ENCODE measurements at regions not wholly inside any gene's neighbourhood (a gene's known extent, or its start where the extent isn't known, plus 50 kb on each side); places are given as distances from the start of the nearest gene placed in this dataset.

DNA sequence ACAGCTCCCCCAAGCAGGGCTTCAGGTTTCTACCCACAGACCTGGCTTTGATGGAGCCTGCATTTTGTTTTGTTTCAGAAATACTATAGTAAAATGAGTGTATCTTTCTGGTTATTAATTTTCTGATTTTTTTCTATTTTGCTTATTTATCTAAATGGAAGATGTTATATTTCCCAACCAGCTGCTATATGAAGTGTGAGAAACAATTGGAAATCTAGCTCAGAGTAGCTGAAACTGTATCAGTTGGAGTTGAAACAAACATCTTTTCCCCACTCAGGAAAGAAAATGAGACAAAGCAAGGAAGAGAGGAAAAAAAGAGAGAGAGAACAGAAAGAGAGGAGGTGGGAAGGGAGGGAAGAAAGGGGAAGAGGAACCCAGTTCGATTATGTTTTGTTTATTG, 358.5 kb upstream of the ZNF507 start:
- Histone ChIP-seq H3K4me1 (no peaks in the 10 kb centered on the region), H3K27me3 (no peaks in the 10 kb centered on the region), H3K36me3 (no peaks in the 10 kb centered on the region), H3K9me3 (peaks cover 0 to 8% (median 1%) of the 10 kb centered on the region in 4 donors), H3K4me3 (no peak overlapping the region), H3K27ac (replicated peaks in 1 of 4) (no peak overlapping the region)
- no peak for TF ChIP-seq POLR2A (IDR thresholded peaks at IDR 0.05; ENCODE audit: low read depth)
- TF ChIP-seq, protein P1, sequence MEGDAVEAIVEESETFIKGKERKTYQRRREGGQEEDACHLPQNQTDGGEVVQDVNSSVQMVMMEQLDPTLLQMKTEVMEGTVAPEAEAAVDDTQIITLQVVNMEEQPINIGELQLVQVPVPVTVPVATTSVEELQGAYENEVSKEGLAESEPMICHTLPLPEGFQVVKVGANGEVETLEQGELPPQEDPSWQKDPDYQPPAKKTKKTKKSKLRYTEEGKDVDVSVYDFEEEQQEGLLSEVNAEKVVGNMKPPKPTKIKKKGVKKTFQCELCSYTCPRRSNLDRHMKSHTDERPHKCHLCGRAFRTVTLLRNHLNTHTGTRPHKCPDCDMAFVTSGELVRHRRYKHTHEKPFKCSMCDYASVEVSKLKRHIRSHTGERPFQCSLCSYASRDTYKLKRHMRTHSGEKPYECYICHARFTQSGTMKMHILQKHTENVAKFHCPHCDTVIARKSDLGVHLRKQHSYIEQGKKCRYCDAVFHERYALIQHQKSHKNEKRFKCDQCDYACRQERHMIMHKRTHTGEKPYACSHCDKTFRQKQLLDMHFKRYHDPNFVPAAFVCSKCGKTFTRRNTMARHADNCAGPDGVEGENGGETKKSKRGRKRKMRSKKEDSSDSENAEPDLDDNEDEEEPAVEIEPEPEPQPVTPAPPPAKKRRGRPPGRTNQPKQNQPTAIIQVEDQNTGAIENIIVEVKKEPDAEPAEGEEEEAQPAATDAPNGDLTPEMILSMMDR (IDR thresholded peaks at IDR 0.05): no peak
- TF ChIP-seq EP300 (IDR thresholded peaks at IDR 0.05): no peak
- no peak for TF ChIP-seq POLR2AphosphoS5 (IDR thresholded peaks at IDR 0.05)
- WGBS: 43% methylated on average over 1 of the region's 1 CpG
- no peak for DNase-seq (ENCODE audit: extremely low spot score)
- intact Hi-C loops (cut with DNase I): no loop called here

DNA sequence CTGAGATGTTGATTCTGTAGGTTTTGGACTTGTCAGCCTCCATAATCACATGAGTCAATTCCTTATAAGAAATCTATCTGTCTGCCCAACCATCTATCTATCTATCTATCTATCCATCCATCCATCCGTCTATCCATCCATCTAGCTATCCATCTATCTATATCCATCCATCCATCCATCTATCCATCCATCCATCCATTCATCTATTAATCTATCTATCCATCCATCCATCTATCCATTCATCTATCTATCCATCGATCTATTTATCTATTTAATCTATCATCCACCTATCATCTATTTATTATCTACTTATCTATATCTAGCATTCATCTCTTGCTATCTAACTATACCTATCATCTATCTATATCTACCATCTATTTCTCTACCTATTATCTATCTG, 357.2 kb upstream of the ZNF507 start:
- TF ChIP-seq POLR2AphosphoS5 (IDR thresholded peaks at IDR 0.05): no peak
- no peak for TF ChIP-seq EP300 (IDR thresholded peaks at IDR 0.05)
- TF ChIP-seq POLR2A (IDR thresholded peaks at IDR 0.05; ENCODE audit: low read depth): no peak
- TF ChIP-seq, protein P1 (IDR thresholded peaks at IDR 0.05): no peak
- Histone ChIP-seq H3K9me3 (peaks cover 0 to 8% (median 1%) of the 10 kb centered on the region in 4 donors), H3K27ac (replicated peaks in 1 of 4) (no peak overlapping the region), H3K4me3 (no peak overlapping the region), H3K27me3 (no peaks in the 10 kb centered on the region), H3K4me1 (no peaks in the 10 kb centered on the region), H3K36me3 (no peaks in the 10 kb centered on the region)
- no peak for DNase-seq (ENCODE audit: extremely low spot score)
- 92% methylated on average over 2 of the region's 2 CpGs for WGBS
- intact Hi-C loops (cut with DNase I): no loop called here

DNA sequence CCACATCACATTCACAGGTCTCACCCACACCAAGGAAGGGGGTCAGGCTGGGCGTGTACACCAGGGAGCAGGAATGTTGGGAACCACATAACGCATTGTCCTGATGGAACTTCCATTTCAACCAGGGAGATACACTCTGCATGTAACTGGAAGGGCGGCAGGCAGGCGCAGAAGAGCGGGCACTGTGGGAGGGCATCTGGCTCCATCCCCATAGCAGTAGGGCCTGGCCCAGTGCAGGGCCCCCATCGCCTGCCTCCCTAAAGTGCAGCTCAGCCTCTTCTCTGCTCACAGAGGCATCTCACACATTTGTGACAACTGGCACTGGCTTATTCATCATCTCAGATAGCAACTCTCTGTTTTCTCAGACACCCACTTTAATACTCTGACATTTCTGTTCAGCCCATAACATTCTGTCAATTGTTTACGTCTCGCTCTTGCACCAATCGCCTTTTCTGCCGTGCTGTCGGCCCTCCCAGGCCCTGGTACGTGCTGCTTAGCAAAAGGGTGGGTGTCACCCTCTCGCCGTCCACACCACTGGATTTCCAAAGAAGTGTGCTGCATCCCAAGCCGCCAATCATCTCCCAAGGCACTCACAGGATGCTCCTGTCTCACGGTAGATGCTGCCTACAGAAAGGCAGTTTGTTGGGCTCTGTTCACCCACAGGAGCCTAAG, 353.3 kb upstream of the ZNF507 start:
- no peak overlapping the region for H3K27ac ChIP-seq (replicated peaks in 1 of 4)
- H3K9me3 ChIP-seq: no peaks in the 10 kb centered on the region
- no peaks in the 10 kb centered on the region for H3K27me3 ChIP-seq
- intact Hi-C loops (cut with DNase I): no loop called here
- WGBS: 88% methylated on average over 16 of the region's 16 CpGs
- no peaks in the 10 kb centered on the region for H3K36me3 ChIP-seq
- no peaks in the 10 kb centered on the region for H3K4me1 ChIP-seq
- TF ChIP-seq EP300 (IDR thresholded peaks at IDR 0.05) (no peak), POLR2AphosphoS5 (IDR thresholded peaks at IDR 0.05) (no peak), POLR2A (IDR thresholded peaks at IDR 0.05; ENCODE audit: low read depth) (no peak)
- TF ChIP-seq, protein P1 (IDR thresholded peaks at IDR 0.05): no peak
- DNase-seq (ENCODE audit: extremely low spot score): peak; percentile 83
- no peak overlapping the region for H3K4me3 ChIP-seq

DNA sequence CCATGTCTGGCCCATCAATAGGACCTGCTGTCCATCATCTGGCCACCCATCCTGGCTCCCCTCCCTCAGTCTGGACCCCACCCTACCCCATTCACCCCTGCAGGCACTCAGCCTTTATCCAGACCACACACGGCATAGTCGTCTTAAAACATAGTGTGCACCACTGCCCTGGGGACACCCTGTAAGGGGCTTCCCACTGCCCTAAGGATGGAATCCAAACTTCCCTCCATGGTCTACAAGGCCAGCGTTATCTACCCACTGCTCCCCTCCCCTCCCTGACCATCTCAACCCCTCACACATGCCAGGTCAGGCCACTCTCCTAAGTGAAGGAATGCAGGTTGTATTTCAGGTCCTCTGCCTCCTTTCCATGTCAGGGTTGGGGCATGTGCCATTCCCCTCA, 352.7 kb upstream of the ZNF507 start:
- H3K27ac ChIP-seq (replicated peaks in 1 of 4): no peak overlapping the region
- no peaks in the 10 kb centered on the region for H3K36me3 ChIP-seq
- 86% methylated on average over 3 of the region's 3 CpGs for WGBS
- no peaks in the 10 kb centered on the region for H3K27me3 ChIP-seq
- intact Hi-C loops (cut with DNase I): no loop called here
- no peaks in the 10 kb centered on the region for H3K4me1 ChIP-seq
- no peak overlapping the region for H3K4me3 ChIP-seq
- TF ChIP-seq POLR2A (IDR thresholded peaks at IDR 0.05; ENCODE audit: low read depth) (no peak), POLR2AphosphoS5 (IDR thresholded peaks at IDR 0.05) (no peak), EP300 (IDR thresholded peaks at IDR 0.05) (no peak)
- TF ChIP-seq, protein P1 (IDR thresholded peaks at IDR 0.05): no peak
- DNase-seq (ENCODE audit: extremely low spot score): peak; percentile 53
- peaks cover 0 to 3% (median 0%) of the 10 kb centered on the region in 4 donors for H3K9me3 ChIP-seq

DNA sequence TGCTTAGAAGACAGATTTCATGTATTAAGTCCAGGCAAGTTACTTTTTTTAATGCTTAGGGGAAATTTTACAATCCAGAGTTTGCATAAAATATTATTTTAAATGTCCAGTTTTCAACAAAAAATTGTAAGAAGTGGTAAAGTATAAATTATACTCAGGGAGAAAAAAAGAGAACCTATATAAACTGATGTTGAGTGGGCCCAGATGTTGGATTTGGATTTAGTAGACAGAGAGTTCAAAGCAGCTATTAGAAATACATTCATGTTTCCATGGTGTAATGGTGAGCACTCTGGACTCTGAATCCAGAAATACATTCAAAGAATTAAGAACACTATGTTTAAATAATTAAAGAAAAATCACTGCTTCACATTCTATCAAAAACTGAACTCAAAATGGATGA, 349.9 kb upstream of the ZNF507 start:
- intact Hi-C loops (cut with DNase I): no loop called here
- no peak for DNase-seq (ENCODE audit: extremely low spot score)
- Histone ChIP-seq H3K36me3 (no peaks in the 10 kb centered on the region), H3K4me3 (no peak overlapping the region), H3K27me3 (no peaks in the 10 kb centered on the region), H3K4me1 (no peaks in the 10 kb centered on the region), H3K9me3 (peaks cover 0 to 3% (median 0%) of the 10 kb centered on the region in 4 donors), H3K27ac (replicated peaks in 1 of 4) (no peak overlapping the region)
- TF ChIP-seq EP300 (IDR thresholded peaks at IDR 0.05) (no peak), POLR2A (IDR thresholded peaks at IDR 0.05; ENCODE audit: low read depth) (no peak), POLR2AphosphoS5 (IDR thresholded peaks at IDR 0.05) (no peak)
- TF ChIP-seq, protein P1 (IDR thresholded peaks at IDR 0.05): no peak

Measured in esophagus muscularis mucosa (tissue), 4 donors.